Psoas muscle (tissue), 7 donors: ENCODE measurements at regions not wholly inside any gene's neighbourhood (a gene's known extent, or its start where the extent isn't known, plus 50 kb on each side); places are given as distances from the start of the nearest gene placed in this dataset.

Experiments
- ATAC-seq, 4 donors: fragments of 200-7000 bp; cut with Tn5 transposase; one replicate each; pipeline ENCODE4 v1.9.1; 2020; ENCODE audit warnings: moderate library complexity in 3 of 4, mild to moderate bottlenecking in 2 of 4
- DNase-seq, 2 donors: peaks; one replicate each; pipeline ENCODE4 v3.0.0-alpha.2; 2020
- H3K27ac ChIP-seq: fragments of 200-600 bp; one replicate; pipeline ENCODE4 v1.8.0; 2022
- H3K27me3 ChIP-seq, 3 donors: fragments of 200-600 bp in 1 of 3; one replicate each; pipeline versions ENCODE4 v1.6.1 to v1.8.0; 2013 to 2022; ENCODE audit warnings: low read length in 2 of 3, mild to moderate bottlenecking in 2 of 3, moderate library complexity in 1 of 3; ENCODE audit not compliant: insufficient read depth in 3 of 3
- H3K36me3 ChIP-seq, 2 donors: fragments of 200-600 bp in 1 of 2; one replicate each; pipeline versions ENCODE4 v1.6.1 to v1.8.0; 2013 to 2022; ENCODE audit warnings: low read depth in 1 of 2, mild to moderate bottlenecking in 1 of 2, moderate library complexity in 1 of 2; ENCODE audit not compliant: insufficient read depth in 1 of 2
- H3K4me1 ChIP-seq: fragments of 200-600 bp; one replicate; pipeline ENCODE4 v1.8.0; 2022
- H3K4me3 ChIP-seq: fragments of 200-600 bp; one replicate; pipeline ENCODE4 v1.8.0; 2022; ENCODE audit warnings: mild to moderate bottlenecking
- H3K9me3 ChIP-seq: fragments of 200-600 bp; one replicate; pipeline ENCODE4 v1.8.0; 2022
- CTCF ChIP-seq: fragments of 200-600 bp; IDR thresholded peaks from one replicate; pipeline ENCODE4 v1.8.0; 2022; ENCODE audit warnings: antibody characterized with exemption
- WGBS, 3 donors: extraction: QIAGEN DNeasy Blood & Tissue Kit; methylation state at CpG; one replicate each; pipeline versions ENCODE4 v1.1.6 to v1.1.7; 2013; 5-methylcytosine and 5-hydroxymethylcytosine counted together
- intact Hi-C, 2 donors: fragments of 100-400 bp; cut with DNase I; formaldehyde crosslinking; loops; one replicate each; pipeline versions ENCODE4 v1.11.0 to v1.14.2; 2022
- donor health status: healthy with polysubstance abuse.
- donor health status: DM: no; HTN: no; CAD: no; lungs with moderate emphysema.
- donor health status: Bipolar disorder and iron deficiency.
- donor health status: healthy.
- donor health status: DM: yes; HTN: yes; CAD: no.
- donor health status: DM: no; HTN: no; CAD: no.
- donor health status: DM: yes; HTN: yes; CAD: no.

- no peak for DNase-seq
- WGBS, 3 donors: 69 to 88% (median 75%) methylated on average over 2 of the region's 2 CpGs
Measured at GRCh38 chr7:118040562-118040961, 143.4 kb upstream of the LSM8 start.

DNA sequence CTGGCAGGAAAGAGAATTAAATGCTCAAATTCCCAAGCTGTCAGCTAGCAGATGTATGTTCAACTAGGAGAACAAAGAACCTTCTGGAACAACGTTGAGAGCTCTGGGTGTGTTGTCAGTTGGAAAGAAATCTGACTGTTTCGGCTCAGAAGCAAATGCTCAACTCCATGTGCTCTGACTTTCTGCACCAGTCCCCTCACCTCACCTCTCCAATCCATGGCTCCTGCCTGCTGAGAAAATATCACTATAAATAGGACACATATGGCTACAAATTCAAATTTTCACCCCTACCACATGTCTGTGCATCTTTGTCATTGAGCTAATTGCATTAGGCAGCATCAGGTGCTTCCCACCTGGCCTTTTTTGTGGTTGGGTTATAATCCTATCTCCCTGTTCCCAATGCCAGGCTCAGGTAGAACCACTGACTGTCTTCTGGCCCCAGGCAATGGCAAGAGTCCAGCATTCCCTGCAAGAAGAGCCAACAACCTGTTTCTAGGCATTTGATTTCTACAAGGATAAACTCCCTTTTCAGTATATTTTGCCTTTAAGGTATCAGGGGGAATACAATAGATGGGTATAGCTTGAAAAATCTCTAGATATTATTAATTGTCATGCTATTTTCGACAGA lies 142.6 kb upstream of the LSM8 start:
- Histone ChIP-seq H3K27me3 (no peaks in the 10 kb centered on the region), H3K27ac (no peak overlapping the region), H3K9me3 (no peaks in the 10 kb centered on the region), H3K36me3 (no peaks in the 10 kb centered on the region), H3K4me3 (no peak overlapping the region), H3K4me1 (no peaks in the 10 kb centered on the region)
- intact Hi-C loops: no loop called here
- ATAC-seq (no peak), DNase-seq (no peak)
- WGBS, 3 donors: 40 to 48% (median 46%) methylated on average over 3 of the region's 3 CpGs
- TF ChIP-seq CTCF: no peak

More at GRCh38 chr7:118040562-118040961, 143.4 kb upstream of the LSM8 start:
- intact Hi-C loops: no loop called here
- no peak for ATAC-seq
- Histone ChIP-seq H3K27ac (no peak overlapping the region), H3K9me3 (no peaks in the 10 kb centered on the region), H3K27me3 (no peaks in the 10 kb centered on the region), H3K36me3 (no peaks in the 10 kb centered on the region), H3K4me1 (no peaks in the 10 kb centered on the region), H3K4me3 (no peak overlapping the region)
- TF ChIP-seq CTCF: no peak

DNA sequence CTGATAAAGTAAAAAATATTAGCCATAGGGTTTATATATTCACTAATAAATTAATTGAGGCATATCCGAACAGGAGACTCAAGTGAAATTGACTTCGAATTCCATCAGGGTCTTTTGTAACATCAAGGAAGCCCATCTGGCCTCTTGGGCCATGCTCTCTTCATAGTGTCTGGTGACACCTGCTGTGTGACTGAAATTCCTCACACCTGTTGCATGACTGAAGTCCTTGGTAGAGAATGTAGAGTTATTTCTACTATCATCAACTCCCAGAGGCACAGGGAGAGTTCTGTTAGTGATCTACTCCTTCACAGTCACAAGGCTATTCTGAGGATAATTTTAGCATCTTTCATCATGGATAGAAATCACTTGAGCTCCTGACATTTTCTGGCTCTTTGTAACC lies 138.3 kb upstream of the LSM8 start:
- Histone ChIP-seq H3K36me3 (no peaks in the 10 kb centered on the region), H3K4me3 (no peak overlapping the region), H3K27me3 (no peaks in the 10 kb centered on the region), H3K4me1 (no peaks in the 10 kb centered on the region), H3K9me3 (no peaks in the 10 kb centered on the region), H3K27ac (no peak overlapping the region)
- ATAC-seq: no peak
- intact Hi-C loops: no loop called here
- 83 to 88% (median 86%) methylated on average over 2 of the region's 2 CpGs for WGBS, 3 donors
- no peak for TF ChIP-seq CTCF
- DNase-seq: no peak

DNA sequence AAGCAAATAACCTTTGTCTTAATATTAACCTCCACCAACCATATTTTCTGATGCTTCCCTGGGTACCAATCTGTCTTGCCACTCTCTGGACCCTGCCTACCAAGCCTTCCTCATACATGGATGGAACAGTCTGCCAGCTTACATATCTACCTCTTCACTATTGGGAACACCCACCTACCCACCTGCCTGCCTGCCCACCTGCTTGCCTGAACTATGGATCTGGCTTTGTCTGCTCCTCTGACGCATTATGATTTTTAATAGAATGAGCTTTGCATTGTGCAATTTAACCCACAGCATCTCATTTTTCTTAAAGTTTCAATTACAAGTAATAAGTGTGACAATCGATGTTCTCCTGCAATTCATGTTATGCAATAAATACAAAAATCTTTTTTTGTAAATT lies 137.9 kb upstream of the LSM8 start:
- H3K36me3 ChIP-seq: no peaks in the 10 kb centered on the region
- H3K9me3 ChIP-seq: no peaks in the 10 kb centered on the region
- DNase-seq (no peak), ATAC-seq (no peak)
- no peak for TF ChIP-seq CTCF
- no peaks in the 10 kb centered on the region for H3K27me3 ChIP-seq
- 84 to 91% (median 89%) methylated on average over 2 of the region's 2 CpGs for WGBS, 3 donors
- no peak overlapping the region for H3K4me3 ChIP-seq
- no peaks in the 10 kb centered on the region for H3K4me1 ChIP-seq
- no peak overlapping the region for H3K27ac ChIP-seq
- intact Hi-C loops: no loop called here

GRCh38 chr7:118046801-118047200 lies 137.2 kb upstream of the LSM8 start:
- Histone ChIP-seq H3K36me3 (no peaks in the 10 kb centered on the region), H3K27ac (no peak overlapping the region), H3K9me3 (no peaks in the 10 kb centered on the region), H3K4me3 (no peak overlapping the region), H3K4me1 (no peaks in the 10 kb centered on the region), H3K27me3 (no peaks in the 10 kb centered on the region)
- DNase-seq: no peak
- no peak for ATAC-seq
- no peak for TF ChIP-seq CTCF
- intact Hi-C loops: no loop called here
- WGBS, 3 donors: 75 to 92% (median 82%) methylated on average over 2 of the region's 2 CpGs
